HL-60 (cell line): ENCODE measurements at regions not wholly inside any gene's neighbourhood (a gene's known extent, or its start where the extent isn't known, plus 50 kb on each side); places are given as distances from the start of the nearest gene placed in this dataset.

Source experiments
- CTCF ChIP-seq: IDR thresholded peaks from one replicate; pipeline ENCODE4 v1.5.1; 2011; ENCODE audit warnings: low read length, control low read depth, inconsistent platforms; ENCODE audit not compliant: insufficient read depth
- GABPA ChIP-seq: IDR thresholded peaks from 2 replicates; pipeline ENCODE4 v1.6.1; 2012; ENCODE audit warnings: low read depth
- POLR2AphosphoS5 ChIP-seq: IDR thresholded peaks from 2 replicates; pipeline ENCODE4 v1.6.1; 2012; ENCODE audit warnings: low read depth
- REST ChIP-seq: IDR thresholded peaks from 2 replicates; pipeline ENCODE4 v1.6.1; 2012; ENCODE audit warnings: low read depth; ENCODE audit not compliant: insufficient replicate concordance
- SPI1 ChIP-seq: IDR thresholded peaks from 2 replicates; pipeline ENCODE4 v1.6.1; 2012; ENCODE audit warnings: low read depth, mild to moderate bottlenecking, borderline replicate concordance

GRCh38 chrX:104330966-104331365 is 76.2 kb upstream of the ESX1 start:
- TF ChIP-seq CTCF (no peak), POLR2AphosphoS5 (no peak), GABPA (no peak), REST (no peak), SPI1 (no peak)
